ENCODE measurements at regions not wholly inside any gene's neighbourhood (a gene's known extent, or its start where the extent isn't known, plus 50 kb on each side); places are given as distances from the start of the nearest gene placed in this dataset.

GRCh38 chr18:51510020-51510419, 312.5 kb upstream of the MEX3C start:
- TF ChIP-seq CTCF (IDR thresholded peaks at IDR 0.05) (no peak), POLR2A (IDR thresholded peaks at IDR 0.05) (no peak)

All from body of pancreas (tissue), 4 donors.